A549 (cell line): ENCODE measurements at regions not wholly inside any gene's neighbourhood (a gene's known extent, or its start where the extent isn't known, plus 50 kb on each side); places are given as distances from the start of the nearest gene placed in this dataset.

ENCODE experiments used
- CEBPB ChIP-seq, 2 experiments: fragments of >200 bp in 1 of 2; sonication (Bioruptor Twin) in 1 of 2; formaldehyde crosslinking in 1 of 2; IDR thresholded peaks; 2 replicates each; pipeline ENCODE4 v1.6.1; 2012 to 2016
- CHD2 ChIP-seq: fragments of 150-350 bp; IDR thresholded peaks from 2 replicates; pipeline ENCODE4 v1.6.1; 2014; ENCODE audit warnings: low read length; ENCODE audit not compliant: partially characterized antibody
- POLR2A ChIP-seq: IDR thresholded peaks from 2 replicates; pipeline ENCODE4 v1.6.1; 2012; ENCODE audit warnings: mild to moderate bottlenecking, low read length

- TF ChIP-seq CHD2: no peak
- TF ChIP-seq POLR2A: no peak
- TF ChIP-seq CEBPB (IDR thresholded peaks at IDR 0.05): no peak
Measured at GRCh38 chr10:44552726-44553125, 167.8 kb upstream of the CXCL12 start.
